Right lobe of liver (tissue), 4 donors: ENCODE measurements at regions not wholly inside any gene's neighbourhood (a gene's known extent, or its start where the extent isn't known, plus 50 kb on each side); places are given as distances from the start of the nearest gene placed in this dataset.

Source experiments
- POLR2A ChIP-seq: fragments of 450-650 bp; IDR thresholded peaks from one replicate; pipeline ENCODE4 v1.6.1; 2017; ENCODE audit warnings: antibody characterized with exemption, mild to moderate bottlenecking
- TF ChIP-seq, protein P1 (sequence below), 4 donors: fragments of 200-600 bp in 3 of 4; fragments of 450-650 bp in 1 of 4; IDR thresholded peaks; one replicate each; pipeline versions ENCODE4 v1.5.1 to v1.8.0; 2016 to 2022; ENCODE audit warnings: antibody characterized with exemption in 4 of 4, mild to moderate bottlenecking in 2 of 4
- donor health status: DM: no; HTN: no; CAD: no.
- donor health status: DM: no; HTN: no; CAD: no.
- donor health status: DM: no; HTN: yes; CAD: no.

DNA sequence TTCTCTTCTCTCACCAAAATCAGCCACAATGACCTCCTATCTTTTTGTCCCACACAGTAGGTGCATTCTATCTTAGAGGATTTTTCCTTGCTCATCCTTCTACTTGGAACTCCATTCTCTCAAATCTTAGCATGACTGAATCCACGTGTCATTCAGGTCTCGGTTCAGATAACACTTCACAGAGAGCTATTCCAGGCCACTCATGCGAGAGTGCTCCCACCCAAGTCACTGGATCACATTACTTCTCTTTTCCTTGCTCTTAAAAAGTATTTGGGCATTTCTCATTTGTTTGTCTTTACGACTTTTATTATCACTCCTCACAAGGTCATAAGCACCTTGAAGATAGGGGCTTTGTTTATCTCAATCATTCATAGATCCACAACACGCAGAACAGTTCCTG, 647.5 kb upstream of the TENM3 start:
- TF ChIP-seq, protein P1, sequence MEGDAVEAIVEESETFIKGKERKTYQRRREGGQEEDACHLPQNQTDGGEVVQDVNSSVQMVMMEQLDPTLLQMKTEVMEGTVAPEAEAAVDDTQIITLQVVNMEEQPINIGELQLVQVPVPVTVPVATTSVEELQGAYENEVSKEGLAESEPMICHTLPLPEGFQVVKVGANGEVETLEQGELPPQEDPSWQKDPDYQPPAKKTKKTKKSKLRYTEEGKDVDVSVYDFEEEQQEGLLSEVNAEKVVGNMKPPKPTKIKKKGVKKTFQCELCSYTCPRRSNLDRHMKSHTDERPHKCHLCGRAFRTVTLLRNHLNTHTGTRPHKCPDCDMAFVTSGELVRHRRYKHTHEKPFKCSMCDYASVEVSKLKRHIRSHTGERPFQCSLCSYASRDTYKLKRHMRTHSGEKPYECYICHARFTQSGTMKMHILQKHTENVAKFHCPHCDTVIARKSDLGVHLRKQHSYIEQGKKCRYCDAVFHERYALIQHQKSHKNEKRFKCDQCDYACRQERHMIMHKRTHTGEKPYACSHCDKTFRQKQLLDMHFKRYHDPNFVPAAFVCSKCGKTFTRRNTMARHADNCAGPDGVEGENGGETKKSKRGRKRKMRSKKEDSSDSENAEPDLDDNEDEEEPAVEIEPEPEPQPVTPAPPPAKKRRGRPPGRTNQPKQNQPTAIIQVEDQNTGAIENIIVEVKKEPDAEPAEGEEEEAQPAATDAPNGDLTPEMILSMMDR (IDR thresholded peaks at IDR 0.05) = no peak
- TF ChIP-seq POLR2A = no peak
